Epithelial cell of prostate (primary cell): ENCODE measurements at regions not wholly inside any gene's neighbourhood (a gene's known extent, or its start where the extent isn't known, plus 50 kb on each side); places are given as distances from the start of the nearest gene placed in this dataset.

Experiments
- DNase-seq: peaks from one replicate; pipeline ENCODE4 v3.0.0-alpha.2; 2011; ENCODE audit warnings: low read depth, low spot score
- H3K27ac ChIP-seq: fragments of 450-650 bp; 2 replicates; pipeline ENCODE4 v1.5.1; 2017; ENCODE audit warnings: mild to moderate bottlenecking

GRCh38 chr9:87233431-87233830 is 264.2 kb upstream of the DAPK1 start:
- no peak overlapping the region for H3K27ac ChIP-seq
- no peak for DNase-seq

DNA sequence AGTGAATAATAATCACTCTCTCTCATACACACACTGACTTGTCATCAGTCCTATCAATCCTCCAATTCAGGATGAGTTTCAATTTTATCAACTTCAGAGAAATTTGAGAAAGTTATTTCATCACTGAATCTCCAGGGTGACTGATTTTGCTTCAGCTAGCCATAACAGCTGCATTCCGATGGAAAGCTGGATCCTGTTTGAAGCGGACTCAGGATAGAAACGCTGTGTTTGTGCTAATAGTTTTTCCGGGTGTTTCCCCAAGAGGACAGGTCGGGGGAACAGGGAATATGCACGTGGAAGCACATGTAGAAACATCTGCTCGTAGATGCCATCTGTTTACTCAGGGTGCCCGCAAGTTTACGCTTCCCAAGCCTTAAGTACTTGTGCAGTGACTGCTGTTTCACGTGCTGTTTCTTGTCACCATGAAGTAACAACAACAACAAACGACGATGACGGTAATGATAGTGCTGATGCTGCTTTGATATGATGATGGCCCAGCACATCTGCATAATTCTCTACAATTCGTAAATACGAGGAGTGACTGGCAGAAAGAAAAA is 263.7 kb upstream of the DAPK1 start:
- no peak for DNase-seq
- no peak overlapping the region for H3K27ac ChIP-seq

GRCh38 chr9:87234854-87235253 is 262.8 kb upstream of the DAPK1 start:
- DNase-seq: no peak
- no peak overlapping the region for H3K27ac ChIP-seq

DNA sequence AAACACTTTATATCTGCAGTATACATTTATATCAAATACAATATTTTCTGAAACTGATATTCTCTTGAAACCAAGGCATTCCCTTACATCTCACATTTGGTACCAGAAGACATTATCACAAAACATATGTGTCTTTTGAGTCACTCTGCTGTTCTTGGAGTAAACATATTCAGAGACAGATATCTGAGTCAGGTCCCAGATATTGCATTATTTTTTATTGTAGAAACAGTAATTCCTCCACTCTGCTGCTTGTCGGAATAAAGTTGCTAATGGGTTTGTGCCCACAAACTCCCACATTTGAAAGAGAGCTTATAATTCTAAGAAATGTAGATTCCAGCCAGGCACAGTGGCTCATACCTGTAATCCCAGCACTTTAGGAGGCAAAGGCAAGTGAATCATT is 261.1 kb upstream of the DAPK1 start:
- H3K27ac ChIP-seq: no peak overlapping the region
- DNase-seq: no peak

- no peak overlapping the region for H3K27ac ChIP-seq
- no peak for DNase-seq
These were observed 260.3 kb upstream of the DAPK1 start for GRCh38 chr9:87237336-87237735.

DNA sequence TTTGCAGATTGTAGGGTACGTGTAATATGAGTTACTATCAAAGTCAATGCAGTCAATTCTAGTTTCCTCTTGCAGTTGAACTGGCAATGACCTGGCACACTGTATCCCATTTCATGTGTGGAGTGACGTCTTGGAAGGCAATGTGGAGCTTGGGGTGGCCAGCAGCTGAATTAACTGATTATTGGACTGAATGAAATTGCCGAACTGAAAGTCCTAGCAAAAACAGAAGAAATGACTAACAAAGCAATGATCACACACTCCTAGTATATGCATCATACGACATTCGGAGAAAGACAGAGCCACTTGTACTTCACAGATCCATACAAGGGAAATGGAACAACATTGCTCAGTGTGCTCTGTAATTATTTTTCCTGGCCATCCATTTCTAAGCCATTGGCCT is 259.1 kb upstream of the DAPK1 start:
- no peak overlapping the region for H3K27ac ChIP-seq
- DNase-seq: no peak

- no peak for DNase-seq
- H3K27ac ChIP-seq: no peak overlapping the region
These were observed 258.4 kb upstream of the DAPK1 start for GRCh38 chr9:87239312-87239711.

DNA sequence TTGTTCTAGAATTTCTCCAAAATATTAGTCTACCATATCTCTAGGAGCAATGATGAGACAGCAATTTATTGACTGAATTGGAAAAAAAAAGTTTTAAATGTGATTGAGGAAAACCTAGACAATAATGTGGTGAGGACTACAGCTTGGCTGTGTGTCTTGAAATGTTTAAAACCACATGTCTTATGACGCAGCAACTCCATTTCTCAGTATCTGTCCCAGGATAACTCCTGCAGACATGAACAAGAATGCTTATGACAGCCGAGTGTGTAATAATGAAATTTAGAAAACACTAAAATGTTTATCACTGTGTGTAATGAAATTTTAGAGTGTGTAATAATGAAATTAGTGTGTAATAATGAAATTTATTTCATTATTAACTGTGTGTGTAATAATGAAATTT is 254.1 kb upstream of the DAPK1 start:
- DNase-seq: no peak
- no peak overlapping the region for H3K27ac ChIP-seq

DNA sequence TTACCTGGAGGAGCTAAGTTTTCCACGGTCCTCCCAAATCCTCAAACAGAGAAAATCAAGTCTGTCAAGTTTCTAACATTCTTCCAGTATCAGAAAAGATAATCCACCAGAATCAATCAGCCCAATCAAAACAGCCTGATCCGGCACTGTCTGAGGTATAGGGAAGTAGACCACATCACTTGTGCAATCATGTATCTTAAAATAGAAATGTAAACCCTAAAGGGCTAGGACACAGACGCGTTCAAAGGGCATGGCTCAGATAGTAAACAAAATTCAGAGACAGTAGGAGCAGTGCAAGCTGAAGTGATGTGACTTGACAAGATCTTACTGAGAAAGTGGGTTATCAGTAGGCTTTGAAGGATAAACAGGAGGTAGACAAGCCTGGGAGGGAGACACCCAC is 252.4 kb upstream of the DAPK1 start:
- DNase-seq: no peak

GRCh38 chr9:87247097-87247496 is 250.6 kb upstream of the DAPK1 start:
- no peak overlapping the region for H3K27ac ChIP-seq
- DNase-seq: no peak

More for the DNA sequence above, 252.4 kb upstream of the DAPK1 start:
- H3K27ac ChIP-seq: no peak overlapping the region

DNA sequence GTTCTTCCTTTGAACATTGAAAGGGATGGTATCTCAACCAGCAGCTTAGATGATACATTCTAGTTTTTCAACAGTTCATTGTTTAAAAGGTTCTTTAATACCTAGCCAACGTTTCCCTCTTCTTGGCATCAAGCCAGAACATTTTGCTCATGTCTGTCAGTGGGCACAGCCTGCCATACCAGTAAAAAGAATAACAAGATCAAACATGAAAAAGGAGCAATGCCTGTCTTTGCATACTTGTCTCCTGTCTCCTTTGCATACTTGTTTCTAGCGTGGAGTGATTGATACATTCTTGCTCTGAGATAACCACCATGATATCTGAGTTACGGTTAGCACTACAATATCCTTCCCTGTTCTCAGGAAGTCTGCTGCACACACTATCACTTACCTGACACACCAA is 248.6 kb upstream of the DAPK1 start:
- peak; percentile 80 for DNase-seq
- H3K27ac ChIP-seq: peak overlapping the region; percentile 37

- no peak for DNase-seq
- H3K27ac ChIP-seq: no peak overlapping the region
These were observed 247.5 kb upstream of the DAPK1 start for GRCh38 chr9:87250205-87250604.

- DNase-seq: no peak
These were observed 242.1 kb upstream of the DAPK1 start for GRCh38 chr9:87255431-87256155.

GRCh38 chr9:87256973-87257372 is 240.7 kb upstream of the DAPK1 start:
- H3K27ac ChIP-seq: no peak overlapping the region
- no peak for DNase-seq

More at GRCh38 chr9:87255431-87256155, 242.1 kb upstream of the DAPK1 start:
- H3K27ac ChIP-seq: no peak overlapping the region

GRCh38 chr9:87259543-87260518 is 237.8 kb upstream of the DAPK1 start:
- DNase-seq: no peak
- H3K27ac ChIP-seq: no peak overlapping the region

DNA sequence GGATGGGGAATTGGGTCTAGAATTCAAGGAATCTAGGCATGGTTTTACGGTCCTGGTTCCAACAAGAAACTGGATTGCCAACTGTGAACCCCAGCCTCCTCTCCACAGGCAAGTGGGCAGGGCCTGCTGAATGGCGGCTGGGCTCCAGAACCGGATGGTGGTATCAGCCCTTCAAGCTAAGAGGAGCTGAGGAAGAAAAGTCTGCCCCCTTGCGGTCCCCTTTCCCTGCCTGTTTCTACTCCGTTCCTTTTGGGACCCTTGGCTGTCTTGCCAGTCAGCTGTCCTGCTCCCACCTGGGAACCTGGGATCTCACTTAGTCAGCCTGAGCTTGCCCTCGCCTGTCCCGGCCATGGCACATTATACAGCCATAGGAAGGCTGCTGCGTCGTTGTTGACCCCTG is 234.4 kb upstream of the DAPK1 start:
- H3K27ac ChIP-seq: no peak overlapping the region
- no peak for DNase-seq

DNA sequence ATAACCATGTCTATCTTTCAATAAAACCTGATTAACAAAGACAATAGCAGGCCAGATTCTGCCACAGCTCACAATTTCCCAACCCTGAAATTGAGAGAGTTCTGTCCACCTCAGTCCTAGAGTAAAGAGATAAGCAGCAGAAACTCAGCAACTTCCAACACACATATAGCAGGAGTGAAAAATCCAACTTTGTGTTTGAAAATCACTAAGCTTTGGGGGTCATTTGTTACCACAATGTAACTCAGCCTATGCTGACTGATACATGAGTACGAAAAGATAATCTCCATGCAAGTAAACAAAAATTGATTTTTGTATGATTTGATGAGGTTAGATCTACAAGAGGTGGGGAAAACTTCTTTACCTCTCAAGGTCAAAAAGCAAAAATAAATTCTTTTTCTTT is 231.0 kb upstream of the DAPK1 start:
- no peak overlapping the region for H3K27ac ChIP-seq
- no peak for DNase-seq

- no peak overlapping the region for H3K27ac ChIP-seq
- no peak for DNase-seq
These were observed 230.2 kb upstream of the DAPK1 start for GRCh38 chr9:87267251-87268070.

- H3K27ac ChIP-seq: no peak overlapping the region
These were observed 228.1 kb upstream of the DAPK1 start for GRCh38 chr9:87269296-87270176.

More at GRCh38 chr9:87269296-87270176, 228.1 kb upstream of the DAPK1 start:
- DNase-seq: no peak
